Ovary (tissue), 3 donors: ENCODE measurements at regions not wholly inside any gene's neighbourhood (a gene's known extent, or its start where the extent isn't known, plus 50 kb on each side); places are given as distances from the start of the nearest gene placed in this dataset.

Experiments used
- CTCF ChIP-seq, 3 donors: fragments of 450-650 bp in 2 of 3; fragments of 200-600 bp in 1 of 3; IDR thresholded peaks; one replicate each; pipeline versions ENCODE4 v1.5.1 to v1.8.0; 2016 to 2022; ENCODE audit warnings: antibody characterized with exemption in 3 of 3, mild to moderate bottlenecking in 1 of 3
- POLR2A ChIP-seq: fragments of 450-650 bp; IDR thresholded peaks from one replicate; pipeline ENCODE4 v1.6.1; 2017; ENCODE audit warnings: antibody characterized with exemption, mild to moderate bottlenecking, moderate library complexity
- donor health status: DM: no; HTN: no; CAD: no.

GRCh38 chr12:89895101-89895500, 186.5 kb upstream of the ATP2B1 start:
- TF ChIP-seq POLR2A = no peak
- TF ChIP-seq CTCF (IDR thresholded peaks at IDR 0.05) = no peak
